Brain microvascular endothelial cell (primary cell): ENCODE measurements at regions not wholly inside any gene's neighbourhood (a gene's known extent, or its start where the extent isn't known, plus 50 kb on each side); places are given as distances from the start of the nearest gene placed in this dataset.
"Not testable (repeated sequence)": the region's sequence is repeated elsewhere in the genome, so short reads cannot be mapped to it uniquely, and the experiment has no call there.

Experiments used
- DNase-seq: peaks from one replicate; pipeline ENCODE4 v3.0.0-alpha.2; 2020
- H3K27ac ChIP-seq: fragments of 250-450 bp; sonication (Bioruptor Pico); 2 replicates; pipeline ENCODE4 v1.5.1; 2020; ENCODE audit warnings: mild to moderate bottlenecking, moderate library complexity
- H3K27me3 ChIP-seq: fragments of 250-450 bp; sonication (Bioruptor Pico); replicated peaks from 2 replicates; pipeline ENCODE4 v1.5.1; 2020; ENCODE audit warnings: mild to moderate bottlenecking
- H3K36me3 ChIP-seq: fragments of 250-450 bp; sonication (Bioruptor Pico); replicated peaks from 2 replicates; pipeline ENCODE4 v1.5.1; 2020; ENCODE audit warnings: mild to moderate bottlenecking
- H3K4me3 ChIP-seq: 2 replicates; pipeline ENCODE4 v1.5.1; 2011; ENCODE audit warnings: low read depth, mild to moderate bottlenecking, control low read depth, low read length, moderate library complexity
- in situ Hi-C: cut with HindIII; loops from 2 replicates; pipeline ENCODE4 v1.10.0; 2017; ENCODE audit warnings: low sequenced_read_pairs, low pct_ligation_motif_present
- TF ChIP-seq, protein P1 (sequence below): IDR thresholded peaks from 2 replicates; pipeline ENCODE4 v1.5.1; 2011; ENCODE audit warnings: low read depth, mild to moderate bottlenecking, moderate library complexity, low read length, control low read depth, inconsistent platforms; ENCODE audit errors: missing control alignments

DNA sequence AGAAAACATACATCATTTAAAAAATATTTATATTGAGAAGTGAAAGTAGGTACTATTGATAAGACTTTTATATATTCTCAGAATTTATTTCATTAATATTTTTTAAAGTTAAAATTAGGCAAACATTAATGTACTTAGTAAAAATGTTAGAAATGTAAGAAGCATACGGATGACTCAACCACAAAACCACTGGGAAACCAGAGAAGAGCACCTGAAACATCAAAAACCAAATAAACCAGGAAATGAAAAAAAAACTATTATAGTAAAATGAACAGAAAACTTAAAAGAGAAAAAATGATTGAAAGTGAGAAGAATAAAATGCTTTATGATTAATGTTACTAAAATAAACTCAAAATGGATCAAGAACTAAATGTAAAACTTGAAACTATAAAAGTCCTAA is 233.2 kb upstream of the DAB2 start:
- no peak for DNase-seq
- TF ChIP-seq, protein P1, sequence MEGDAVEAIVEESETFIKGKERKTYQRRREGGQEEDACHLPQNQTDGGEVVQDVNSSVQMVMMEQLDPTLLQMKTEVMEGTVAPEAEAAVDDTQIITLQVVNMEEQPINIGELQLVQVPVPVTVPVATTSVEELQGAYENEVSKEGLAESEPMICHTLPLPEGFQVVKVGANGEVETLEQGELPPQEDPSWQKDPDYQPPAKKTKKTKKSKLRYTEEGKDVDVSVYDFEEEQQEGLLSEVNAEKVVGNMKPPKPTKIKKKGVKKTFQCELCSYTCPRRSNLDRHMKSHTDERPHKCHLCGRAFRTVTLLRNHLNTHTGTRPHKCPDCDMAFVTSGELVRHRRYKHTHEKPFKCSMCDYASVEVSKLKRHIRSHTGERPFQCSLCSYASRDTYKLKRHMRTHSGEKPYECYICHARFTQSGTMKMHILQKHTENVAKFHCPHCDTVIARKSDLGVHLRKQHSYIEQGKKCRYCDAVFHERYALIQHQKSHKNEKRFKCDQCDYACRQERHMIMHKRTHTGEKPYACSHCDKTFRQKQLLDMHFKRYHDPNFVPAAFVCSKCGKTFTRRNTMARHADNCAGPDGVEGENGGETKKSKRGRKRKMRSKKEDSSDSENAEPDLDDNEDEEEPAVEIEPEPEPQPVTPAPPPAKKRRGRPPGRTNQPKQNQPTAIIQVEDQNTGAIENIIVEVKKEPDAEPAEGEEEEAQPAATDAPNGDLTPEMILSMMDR = no peak
- Histone ChIP-seq H3K36me3 (no peaks in the 10 kb centered on the region), H3K27me3 (no peaks in the 10 kb centered on the region), H3K27ac (no peak overlapping the region), H3K4me3 (no peak overlapping the region)
- in situ Hi-C loops = no loop called here

DNA sequence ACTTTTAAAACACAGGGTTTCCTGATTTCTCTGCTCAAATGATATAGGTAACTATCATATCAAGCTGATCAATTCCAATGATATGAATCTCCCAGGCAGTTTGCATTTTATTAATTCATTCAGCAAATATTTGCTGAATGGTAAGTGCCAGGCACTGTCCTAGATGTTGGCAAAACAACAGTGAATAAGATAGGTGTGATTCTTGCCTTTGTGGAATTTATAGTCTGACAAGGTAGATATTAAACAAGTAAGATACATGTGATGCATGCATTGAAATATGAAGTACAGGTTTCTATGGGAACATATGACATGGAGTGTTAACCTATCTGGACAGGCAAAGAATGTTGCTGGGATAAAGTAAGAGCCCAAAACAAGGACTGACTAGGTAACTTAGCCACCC is 231.8 kb upstream of the DAB2 start:
- H3K36me3 ChIP-seq = no peaks in the 10 kb centered on the region
- TF ChIP-seq, protein P1 = no peak
- no peaks in the 10 kb centered on the region for H3K27me3 ChIP-seq
- in situ Hi-C loops = no loop called here
- H3K4me3 ChIP-seq = no peak overlapping the region
- H3K27ac ChIP-seq = no peak overlapping the region
- no peak for DNase-seq

DNA sequence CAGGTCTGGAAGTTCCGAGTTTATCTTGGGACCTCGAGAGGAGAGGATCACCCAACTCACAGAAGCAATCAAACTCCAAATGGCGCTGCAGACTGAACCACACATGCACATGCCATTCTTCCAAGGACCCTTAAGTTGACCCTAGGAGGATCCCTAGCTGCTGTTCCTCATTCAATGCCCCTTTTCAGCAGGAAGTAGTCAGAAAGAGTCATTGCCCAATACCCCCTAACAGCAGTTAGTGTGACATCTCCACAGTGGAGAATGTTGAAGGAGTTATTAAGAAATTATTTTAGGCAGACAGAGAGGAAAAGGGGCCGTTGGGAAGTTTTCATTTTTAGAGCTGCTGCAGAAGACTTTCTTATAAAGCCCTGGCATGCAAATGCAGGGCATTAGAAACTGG is 229.9 kb upstream of the DAB2 start:
- Histone ChIP-seq H3K36me3 (no peaks in the 10 kb centered on the region), H3K27ac (no peak overlapping the region), H3K27me3 (no peaks in the 10 kb centered on the region), H3K4me3 (no peak overlapping the region)
- TF ChIP-seq, protein P1 = no peak
- no peak for DNase-seq
- in situ Hi-C loops = no loop called here

DNA sequence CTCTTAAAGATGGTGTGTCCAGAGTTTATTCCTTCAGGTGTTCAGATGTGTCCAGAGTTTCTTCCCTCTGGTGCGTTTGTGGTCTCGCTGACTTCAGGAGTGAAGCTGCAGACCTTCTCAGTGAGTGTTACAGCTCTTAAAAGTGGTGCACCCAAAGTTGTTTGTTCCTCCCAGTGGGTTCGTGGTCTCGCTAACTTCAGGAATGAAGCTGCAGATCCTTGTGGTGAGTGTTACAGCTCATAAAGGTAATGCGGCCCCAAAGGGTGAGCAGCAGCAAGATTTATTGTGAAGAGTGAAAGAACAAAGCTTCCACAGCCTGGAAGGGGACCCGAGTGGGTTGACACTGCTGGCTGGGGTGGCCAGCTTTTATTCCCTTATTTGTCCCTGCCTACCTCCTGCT is 227.7 kb upstream of the DAB2 start:
- H3K4me3 ChIP-seq, in situ Hi-C loops, H3K36me3 ChIP-seq, H3K27ac ChIP-seq, H3K27me3 ChIP-seq, DNase-seq: not testable (repeated sequence)

DNA sequence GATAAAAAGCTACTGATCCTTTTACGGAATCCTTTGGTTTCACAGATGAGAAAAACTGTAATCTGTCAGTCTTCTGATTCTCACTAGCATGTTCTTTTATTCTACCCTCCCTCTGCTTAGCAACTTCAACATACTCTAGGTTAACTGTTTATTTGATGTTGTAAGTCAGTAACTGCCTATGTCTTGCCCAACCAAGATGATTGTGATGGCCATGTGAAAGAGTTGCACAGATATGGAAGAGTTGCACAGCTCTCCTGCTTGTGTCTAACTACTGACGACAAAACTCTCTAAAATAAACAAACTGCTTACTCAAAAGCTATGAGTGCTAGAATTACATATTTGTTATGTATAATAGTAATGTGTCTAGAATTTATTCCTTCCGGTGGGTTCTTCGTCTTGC is 227.3 kb upstream of the DAB2 start:
- Histone ChIP-seq H3K4me3 (no peak overlapping the region), H3K27ac (no peak overlapping the region), H3K27me3 (no peaks in the 10 kb centered on the region), H3K36me3 (no peaks in the 10 kb centered on the region)
- TF ChIP-seq, protein P1 = no peak
- DNase-seq = no peak
- in situ Hi-C loops = no loop called here

DNA sequence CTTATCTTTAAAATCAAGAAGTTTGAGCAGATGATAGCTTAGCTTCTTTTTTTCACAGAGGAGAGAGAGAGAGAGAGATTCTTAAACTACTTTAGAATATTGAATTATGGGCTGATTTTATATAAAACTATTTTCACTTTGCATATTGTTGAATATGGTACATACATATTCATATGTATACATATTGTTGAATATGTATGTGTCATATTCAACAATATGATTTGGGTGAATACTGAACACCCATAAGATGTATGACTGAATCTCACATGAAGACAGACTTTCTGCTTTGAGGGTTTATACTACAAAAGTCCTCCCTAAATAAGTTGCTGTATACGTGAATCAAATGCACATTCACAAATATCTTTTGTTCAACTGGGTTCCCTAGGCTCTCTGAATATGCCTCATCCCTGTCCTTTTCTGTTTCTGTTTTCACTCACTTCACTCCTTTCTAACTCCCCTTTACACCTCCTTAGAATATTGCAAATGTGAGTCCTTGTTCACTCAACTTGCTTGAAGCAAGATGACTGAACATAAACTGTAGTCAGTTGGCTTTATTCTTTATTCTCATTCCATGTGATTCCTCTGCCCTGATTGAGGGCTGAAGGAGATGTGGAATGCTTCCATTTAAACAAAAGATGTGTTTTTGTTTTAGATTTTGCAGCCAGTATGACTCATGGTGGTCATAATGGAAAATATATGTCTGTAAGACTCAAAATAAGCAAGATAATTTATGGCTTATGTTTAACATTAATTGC is 225.4 kb upstream of the DAB2 start:
- H3K27ac ChIP-seq = no peak overlapping the region
- TF ChIP-seq, protein P1 = no peak
- no peak overlapping the region for H3K4me3 ChIP-seq
- H3K27me3 ChIP-seq = no peaks in the 10 kb centered on the region
- DNase-seq = peak; percentile 33
- H3K36me3 ChIP-seq = no peaks in the 10 kb centered on the region
- in situ Hi-C loops = no loop called here
